Lower leg skin (tissue), 3 donors: ENCODE measurements at regions not wholly inside any gene's neighbourhood (a gene's known extent, or its start where the extent isn't known, plus 50 kb on each side); places are given as distances from the start of the nearest gene placed in this dataset.

Source experiments
- POLR2A ChIP-seq, 2 donors: fragments of 450-650 bp; IDR thresholded peaks; one replicate each; pipeline ENCODE4 v1.6.1; 2016 to 2017; ENCODE audit warnings: antibody characterized with exemption in 2 of 2, mild to moderate bottlenecking in 1 of 2, moderate library complexity in 1 of 2
- TF ChIP-seq, protein P1 (sequence below), 3 donors: fragments of 450-650 bp; IDR thresholded peaks; one replicate each; pipeline ENCODE4 v1.5.1; 2016; ENCODE audit warnings: antibody characterized with exemption in 3 of 3, mild to moderate bottlenecking in 3 of 3, moderate library complexity in 2 of 3

- TF ChIP-seq, protein P1, sequence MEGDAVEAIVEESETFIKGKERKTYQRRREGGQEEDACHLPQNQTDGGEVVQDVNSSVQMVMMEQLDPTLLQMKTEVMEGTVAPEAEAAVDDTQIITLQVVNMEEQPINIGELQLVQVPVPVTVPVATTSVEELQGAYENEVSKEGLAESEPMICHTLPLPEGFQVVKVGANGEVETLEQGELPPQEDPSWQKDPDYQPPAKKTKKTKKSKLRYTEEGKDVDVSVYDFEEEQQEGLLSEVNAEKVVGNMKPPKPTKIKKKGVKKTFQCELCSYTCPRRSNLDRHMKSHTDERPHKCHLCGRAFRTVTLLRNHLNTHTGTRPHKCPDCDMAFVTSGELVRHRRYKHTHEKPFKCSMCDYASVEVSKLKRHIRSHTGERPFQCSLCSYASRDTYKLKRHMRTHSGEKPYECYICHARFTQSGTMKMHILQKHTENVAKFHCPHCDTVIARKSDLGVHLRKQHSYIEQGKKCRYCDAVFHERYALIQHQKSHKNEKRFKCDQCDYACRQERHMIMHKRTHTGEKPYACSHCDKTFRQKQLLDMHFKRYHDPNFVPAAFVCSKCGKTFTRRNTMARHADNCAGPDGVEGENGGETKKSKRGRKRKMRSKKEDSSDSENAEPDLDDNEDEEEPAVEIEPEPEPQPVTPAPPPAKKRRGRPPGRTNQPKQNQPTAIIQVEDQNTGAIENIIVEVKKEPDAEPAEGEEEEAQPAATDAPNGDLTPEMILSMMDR (IDR thresholded peaks at IDR 0.05), result no peak
- TF ChIP-seq POLR2A (IDR thresholded peaks at IDR 0.05), result no peak
Measured at GRCh38 chr22:22390989-22391388, 117.6 kb downstream of the ZNF280B start.
